Loucy (cell line): ENCODE measurements at regions not wholly inside any gene's neighbourhood (a gene's known extent, or its start where the extent isn't known, plus 50 kb on each side); places are given as distances from the start of the nearest gene placed in this dataset.

Source experiments
- EZH2phosphoT487 ChIP-seq: fragments of 200-600 bp; IDR thresholded peaks from 2 replicates; pipeline ENCODE4 v1.6.1; 2018; ENCODE audit warnings: antibody characterized with exemption, mild to moderate bottlenecking, moderate library complexity, borderline replicate concordance
- TF ChIP-seq, protein P1 (sequence below): fragments of 200-600 bp; sonication (generic); conservative IDR thresholded peaks from 2 replicates; pipeline ENCODE4 v1.5.1; 2014; ENCODE audit warnings: mild to moderate bottlenecking, antibody characterized with exemption, low read length

GRCh38 chr16:50944436-50944835 lies 202.6 kb downstream of the CYLD start:
- TF ChIP-seq, protein P1, sequence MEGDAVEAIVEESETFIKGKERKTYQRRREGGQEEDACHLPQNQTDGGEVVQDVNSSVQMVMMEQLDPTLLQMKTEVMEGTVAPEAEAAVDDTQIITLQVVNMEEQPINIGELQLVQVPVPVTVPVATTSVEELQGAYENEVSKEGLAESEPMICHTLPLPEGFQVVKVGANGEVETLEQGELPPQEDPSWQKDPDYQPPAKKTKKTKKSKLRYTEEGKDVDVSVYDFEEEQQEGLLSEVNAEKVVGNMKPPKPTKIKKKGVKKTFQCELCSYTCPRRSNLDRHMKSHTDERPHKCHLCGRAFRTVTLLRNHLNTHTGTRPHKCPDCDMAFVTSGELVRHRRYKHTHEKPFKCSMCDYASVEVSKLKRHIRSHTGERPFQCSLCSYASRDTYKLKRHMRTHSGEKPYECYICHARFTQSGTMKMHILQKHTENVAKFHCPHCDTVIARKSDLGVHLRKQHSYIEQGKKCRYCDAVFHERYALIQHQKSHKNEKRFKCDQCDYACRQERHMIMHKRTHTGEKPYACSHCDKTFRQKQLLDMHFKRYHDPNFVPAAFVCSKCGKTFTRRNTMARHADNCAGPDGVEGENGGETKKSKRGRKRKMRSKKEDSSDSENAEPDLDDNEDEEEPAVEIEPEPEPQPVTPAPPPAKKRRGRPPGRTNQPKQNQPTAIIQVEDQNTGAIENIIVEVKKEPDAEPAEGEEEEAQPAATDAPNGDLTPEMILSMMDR: no peak
- TF ChIP-seq EZH2phosphoT487: no peak
